ENCODE measurements at regions not wholly inside any gene's neighbourhood (a gene's known extent, or its start where the extent isn't known, plus 50 kb on each side); places are given as distances from the start of the nearest gene placed in this dataset.

- no peaks in the 10 kb centered on the region for H3K4me1 ChIP-seq
- no peak overlapping the region for H3K4me3 ChIP-seq
- no peaks in the 10 kb centered on the region for H3K9me3 ChIP-seq
- intact Hi-C loops (cut with DNase I) = no loop called here
- DNase-seq (ENCODE audit: extremely low spot score in 2 of 2) = no peak
- H3K36me3 ChIP-seq = no peaks in the 10 kb centered on the region
- no peak for TF ChIP-seq POLR2AphosphoS5 (IDR thresholded peaks at IDR 0.05; ENCODE audit: insufficient read depth in 1 of 2, low read depth in 1 of 2)
- TF ChIP-seq CTCF (IDR thresholded peaks at IDR 0.05) = no peak
- no peak for TF ChIP-seq POLR2A (IDR thresholded peaks at IDR 0.05)
- no peak overlapping the region for H3K27ac ChIP-seq
- no peaks in the 10 kb centered on the region for H3K27me3 ChIP-seq
Measured at GRCh38 chr3:117928836-117929235, 1105.8 kb downstream of the IGSF11 start.

GRCh38 chr3:117932441-117932840, 1102.2 kb downstream of the IGSF11 start:
- intact Hi-C loops (cut with DNase I) = no loop called here
- no peak for DNase-seq (ENCODE audit: extremely low spot score in 2 of 2)

GRCh38 chr3:117936159-117936558, 1098.5 kb downstream of the IGSF11 start:
- Histone ChIP-seq H3K27ac (no peak overlapping the region), H3K4me3 (no peak overlapping the region), H3K9me3 (no peaks in the 10 kb centered on the region), H3K36me3 (no peaks in the 10 kb centered on the region), H3K4me1 (no peaks in the 10 kb centered on the region), H3K27me3 (no peaks in the 10 kb centered on the region)
- TF ChIP-seq POLR2AphosphoS5 (IDR thresholded peaks at IDR 0.05; ENCODE audit: insufficient read depth in 1 of 2, low read depth in 1 of 2) (no peak), CTCF (IDR thresholded peaks at IDR 0.05) (no peak), POLR2A (IDR thresholded peaks at IDR 0.05) (no peak)
- no peak for DNase-seq (ENCODE audit: extremely low spot score in 2 of 2)
- intact Hi-C loops (cut with DNase I) = no loop called here

More at GRCh38 chr3:117932441-117932840, 1102.2 kb downstream of the IGSF11 start:
- Histone ChIP-seq H3K4me3 (no peak overlapping the region), H3K9me3 (no peaks in the 10 kb centered on the region), H3K27me3 (no peaks in the 10 kb centered on the region), H3K36me3 (no peaks in the 10 kb centered on the region), H3K4me1 (no peaks in the 10 kb centered on the region), H3K27ac (no peak overlapping the region)
- TF ChIP-seq POLR2AphosphoS5 (IDR thresholded peaks at IDR 0.05; ENCODE audit: insufficient read depth in 1 of 2, low read depth in 1 of 2) (no peak), CTCF (IDR thresholded peaks at IDR 0.05) (no peak), POLR2A (IDR thresholded peaks at IDR 0.05) (no peak)

GRCh38 chr3:117938974-117939373, 1095.7 kb downstream of the IGSF11 start:
- Histone ChIP-seq H3K4me1 (no peaks in the 10 kb centered on the region), H3K27me3 (no peaks in the 10 kb centered on the region), H3K4me3 (no peak overlapping the region), H3K27ac (no peak overlapping the region), H3K9me3 (no peaks in the 10 kb centered on the region), H3K36me3 (no peaks in the 10 kb centered on the region)
- intact Hi-C loops (cut with DNase I) = no loop called here
- no peak for DNase-seq (ENCODE audit: extremely low spot score in 2 of 2)
- TF ChIP-seq POLR2AphosphoS5 (IDR thresholded peaks at IDR 0.05; ENCODE audit: insufficient read depth in 1 of 2, low read depth in 1 of 2) = no peak
- TF ChIP-seq CTCF (IDR thresholded peaks at IDR 0.05) = no peak
- no peak for TF ChIP-seq POLR2A (IDR thresholded peaks at IDR 0.05)

GRCh38 chr3:117939425-117940027, 1095.1 kb downstream of the IGSF11 start:
- Histone ChIP-seq H3K9me3 (no peaks in the 10 kb centered on the region), H3K4me1 (no peaks in the 10 kb centered on the region), H3K27ac (no peak overlapping the region), H3K4me3 (no peak overlapping the region), H3K36me3 (no peaks in the 10 kb centered on the region), H3K27me3 (no peaks in the 10 kb centered on the region)
- TF ChIP-seq POLR2AphosphoS5 (IDR thresholded peaks at IDR 0.05; ENCODE audit: insufficient read depth in 1 of 2, low read depth in 1 of 2) = no peak
- TF ChIP-seq POLR2A (IDR thresholded peaks at IDR 0.05) = no peak
- TF ChIP-seq CTCF (IDR thresholded peaks at IDR 0.05) = no peak
- no peak for DNase-seq (ENCODE audit: extremely low spot score in 2 of 2)
- intact Hi-C loops (cut with DNase I) = no loop called here
